ENCODE measurements at regions not wholly inside any gene's neighbourhood (a gene's known extent, or its start where the extent isn't known, plus 50 kb on each side); places are given as distances from the start of the nearest gene placed in this dataset.

- Histone ChIP-seq H3K27me3 (ENCODE audit: control insufficient read depth, insufficient read depth, low read length) (no peaks in the 10 kb centered on the region), H3K4me3 (ENCODE audit: low read depth, low read length) (no peak overlapping the region), H3K36me3 (ENCODE audit: control insufficient read depth, insufficient read depth, low read length) (no peaks in the 10 kb centered on the region)
- POLR2A ChIA-PET, result no interaction called here
- CTCF ChIA-PET, result no interaction called here
- TF ChIP-seq CTCF (IDR thresholded peaks at IDR 0.05; ENCODE audit: insufficient read depth, low read depth, low read length), result no peak
- DNase-seq (ENCODE audit: low read depth), result no peak
Measured at GRCh38 chrX:45601052-45601451, 400.4 kb upstream of the DIPK2B start.

GRCh38 chrX:45598861-45599260 is 398.2 kb upstream of the DIPK2B start:
- Histone ChIP-seq H3K27me3 (ENCODE audit: control insufficient read depth, insufficient read depth, low read length) (no peaks in the 10 kb centered on the region), H3K4me3 (ENCODE audit: low read depth, low read length) (no peak overlapping the region), H3K36me3 (ENCODE audit: control insufficient read depth, insufficient read depth, low read length) (no peaks in the 10 kb centered on the region)
- no peak for DNase-seq (ENCODE audit: low read depth)
- ChIA-PET POLR2A (no interaction called here), CTCF (interaction anchor here (0.7 kb wide), 1 partner anchor 277 kb away, joined by 3 read pairs; no protein-coding TSS in a partner anchor)
- no peak for TF ChIP-seq CTCF (IDR thresholded peaks at IDR 0.05; ENCODE audit: insufficient read depth, low read depth, low read length)

DNA sequence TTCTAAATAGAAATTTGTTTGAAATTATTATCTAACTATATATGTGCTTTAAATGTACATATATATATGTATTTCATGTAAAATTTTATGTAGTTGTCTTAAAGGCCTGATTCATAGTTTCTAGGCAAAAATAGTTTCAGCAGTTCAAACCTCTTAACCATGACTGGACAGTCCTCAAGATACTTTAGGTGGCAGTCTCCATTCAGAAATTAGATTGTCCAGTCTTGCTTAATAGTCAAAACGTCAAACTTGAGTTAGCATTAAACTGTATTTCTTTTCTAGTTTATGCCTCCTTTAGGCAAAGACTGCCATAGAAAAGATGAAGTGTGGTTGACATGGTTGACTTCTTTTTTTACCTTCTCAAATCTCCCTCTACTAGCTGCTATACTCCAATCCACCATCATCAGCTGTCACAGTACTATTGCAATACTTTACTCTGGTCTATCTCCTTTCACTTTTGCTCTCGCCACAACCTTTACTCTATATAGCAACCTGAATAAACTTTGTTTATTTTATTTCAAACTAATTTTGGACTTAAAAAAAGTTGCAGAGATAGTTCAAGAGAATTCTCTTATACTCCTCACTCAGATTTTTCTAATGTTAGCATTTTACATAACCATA is 395.6 kb upstream of the DIPK2B start:
- DNase-seq (ENCODE audit: low read depth), result no peak
- no peak for TF ChIP-seq CTCF (IDR thresholded peaks at IDR 0.05; ENCODE audit: insufficient read depth, low read depth, low read length)
- Histone ChIP-seq H3K36me3 (ENCODE audit: control insufficient read depth, insufficient read depth, low read length) (no peaks in the 10 kb centered on the region), H3K4me3 (ENCODE audit: low read depth, low read length) (no peak overlapping the region), H3K27me3 (ENCODE audit: control insufficient read depth, insufficient read depth, low read length) (no peaks in the 10 kb centered on the region)
- ChIA-PET CTCF (no interaction called here), POLR2A (no interaction called here)

DNA sequence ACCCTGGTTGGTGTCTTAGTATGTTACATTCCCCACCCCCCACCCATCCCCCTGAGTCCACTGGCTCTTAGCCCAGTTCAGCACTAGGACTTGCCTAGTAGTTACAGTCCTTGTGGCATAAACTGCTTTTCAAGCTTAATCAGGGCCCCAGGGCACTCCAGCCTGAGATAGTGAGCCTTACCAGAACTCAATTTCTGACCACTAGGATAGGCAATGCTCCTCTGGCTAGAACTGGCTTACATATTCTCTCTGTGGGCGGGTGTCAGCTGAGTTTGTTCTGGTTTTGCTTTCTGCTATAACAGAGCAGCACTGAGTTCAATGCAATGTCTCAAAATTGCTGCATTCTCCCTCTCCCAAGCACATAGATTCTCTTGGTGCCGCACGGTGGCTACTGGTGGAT is 391.4 kb upstream of the DIPK2B start:
- CTCF ChIA-PET, result no interaction called here
- POLR2A ChIA-PET, result no interaction called here
- Histone ChIP-seq H3K36me3 (ENCODE audit: control insufficient read depth, insufficient read depth, low read length) (no peaks in the 10 kb centered on the region), H3K4me3 (ENCODE audit: low read depth, low read length) (no peak overlapping the region), H3K27me3 (ENCODE audit: control insufficient read depth, insufficient read depth, low read length) (no peaks in the 10 kb centered on the region)
- DNase-seq (ENCODE audit: low read depth), result no peak
- no peak for TF ChIP-seq CTCF (IDR thresholded peaks at IDR 0.05; ENCODE audit: insufficient read depth, low read depth, low read length)

DNA sequence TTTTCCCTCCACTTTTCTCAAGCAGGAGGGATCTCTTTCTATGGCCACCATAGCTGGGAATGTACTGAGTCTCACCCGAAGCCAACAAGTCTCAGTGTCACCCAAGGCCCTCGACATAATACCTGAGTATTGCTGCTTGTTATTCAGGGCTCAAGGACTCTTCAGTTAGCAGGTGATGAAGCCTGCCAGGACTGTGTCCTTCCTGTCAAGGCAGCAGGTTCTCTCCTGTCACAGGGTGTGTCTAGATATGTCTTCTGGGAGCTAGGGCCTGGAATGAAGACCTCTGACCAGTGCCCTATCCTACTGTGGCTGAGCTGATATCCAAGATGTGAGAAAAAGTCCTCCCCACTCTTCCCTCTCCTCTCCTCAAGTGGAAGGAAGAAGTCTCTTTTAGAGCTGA is 391.0 kb upstream of the DIPK2B start:
- DNase-seq (ENCODE audit: low read depth), result no peak
- Histone ChIP-seq H3K36me3 (ENCODE audit: control insufficient read depth, insufficient read depth, low read length) (no peaks in the 10 kb centered on the region), H3K4me3 (ENCODE audit: low read depth, low read length) (no peak overlapping the region), H3K27me3 (ENCODE audit: control insufficient read depth, insufficient read depth, low read length) (no peaks in the 10 kb centered on the region)
- ChIA-PET POLR2A (no interaction called here), CTCF (no interaction called here)
- TF ChIP-seq CTCF (IDR thresholded peaks at IDR 0.05; ENCODE audit: insufficient read depth, low read depth, low read length), result no peak

Measured in BJ (cell line).